ENCODE measurements at regions not wholly inside any gene's neighbourhood (a gene's known extent, or its start where the extent isn't known, plus 50 kb on each side); places are given as distances from the start of the nearest gene placed in this dataset.
"Not testable (repeated sequence)": the region's sequence is repeated elsewhere in the genome, so short reads cannot be mapped to it uniquely, and the experiment has no call there.

- Histone ChIP-seq H3K4me2 (ENCODE audit: insufficient read depth, low read length) (no peak overlapping the region), H3K9me3 (ENCODE audit: low read depth, low read length) (no peaks in the 10 kb centered on the region), H4K20me1 (ENCODE audit: insufficient read depth, low read length) (no peaks in the 10 kb centered on the region), H3K27me3 (ENCODE audit: insufficient read depth, low read length) (no peaks in the 10 kb centered on the region), H3K36me3 (ENCODE audit: insufficient read depth, low read length) (no peaks in the 10 kb centered on the region), H3K79me2 (ENCODE audit: insufficient read depth, low read length) (no peaks in the 10 kb centered on the region), H2AFZ (ENCODE audit: low read length) (no peak overlapping the region), H3K4me3 (ENCODE audit: insufficient read depth, low read length) (no peak overlapping the region), H3K27ac (ENCODE audit: low read depth, low read length) (no peak overlapping the region), H3K4me1 (ENCODE audit: insufficient read depth, low read length) (no peaks in the 10 kb centered on the region)
- DNase-seq (ENCODE audit: insufficient read length, low spot score, missing footprints), result no peak
- TF ChIP-seq, protein P1, sequence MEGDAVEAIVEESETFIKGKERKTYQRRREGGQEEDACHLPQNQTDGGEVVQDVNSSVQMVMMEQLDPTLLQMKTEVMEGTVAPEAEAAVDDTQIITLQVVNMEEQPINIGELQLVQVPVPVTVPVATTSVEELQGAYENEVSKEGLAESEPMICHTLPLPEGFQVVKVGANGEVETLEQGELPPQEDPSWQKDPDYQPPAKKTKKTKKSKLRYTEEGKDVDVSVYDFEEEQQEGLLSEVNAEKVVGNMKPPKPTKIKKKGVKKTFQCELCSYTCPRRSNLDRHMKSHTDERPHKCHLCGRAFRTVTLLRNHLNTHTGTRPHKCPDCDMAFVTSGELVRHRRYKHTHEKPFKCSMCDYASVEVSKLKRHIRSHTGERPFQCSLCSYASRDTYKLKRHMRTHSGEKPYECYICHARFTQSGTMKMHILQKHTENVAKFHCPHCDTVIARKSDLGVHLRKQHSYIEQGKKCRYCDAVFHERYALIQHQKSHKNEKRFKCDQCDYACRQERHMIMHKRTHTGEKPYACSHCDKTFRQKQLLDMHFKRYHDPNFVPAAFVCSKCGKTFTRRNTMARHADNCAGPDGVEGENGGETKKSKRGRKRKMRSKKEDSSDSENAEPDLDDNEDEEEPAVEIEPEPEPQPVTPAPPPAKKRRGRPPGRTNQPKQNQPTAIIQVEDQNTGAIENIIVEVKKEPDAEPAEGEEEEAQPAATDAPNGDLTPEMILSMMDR (IDR thresholded peaks at IDR 0.05; ENCODE audit: extremely low read depth, low read depth, low read length), result no peak
Measured at GRCh38 chr3:67167481-67167880, 169.4 kb downstream of the KBTBD8 start.

GRCh38 chr3:67171841-67172240 lies 173.7 kb downstream of the KBTBD8 start:
- Histone ChIP-seq H3K36me3 (ENCODE audit: insufficient read depth, low read length) (no peaks in the 10 kb centered on the region), H2AFZ (ENCODE audit: low read length) (no peak overlapping the region), H3K9me3 (ENCODE audit: low read depth, low read length) (no peaks in the 10 kb centered on the region), H4K20me1 (ENCODE audit: insufficient read depth, low read length) (no peaks in the 10 kb centered on the region), H3K27me3 (ENCODE audit: insufficient read depth, low read length) (no peaks in the 10 kb centered on the region), H3K4me3 (ENCODE audit: insufficient read depth, low read length) (no peak overlapping the region), H3K4me2 (ENCODE audit: insufficient read depth, low read length) (no peak overlapping the region), H3K4me1 (ENCODE audit: insufficient read depth, low read length) (no peaks in the 10 kb centered on the region), H3K27ac (ENCODE audit: low read depth, low read length) (no peak overlapping the region), H3K79me2 (ENCODE audit: insufficient read depth, low read length) (no peaks in the 10 kb centered on the region)
- TF ChIP-seq, protein P1 (IDR thresholded peaks at IDR 0.05; ENCODE audit: extremely low read depth, low read depth, low read length), result no peak
- DNase-seq (ENCODE audit: insufficient read length, low spot score, missing footprints), result no peak

GRCh38 chr3:67173130-67173529 lies 175.0 kb downstream of the KBTBD8 start:
- H3K4me2 ChIP-seq (ENCODE audit: insufficient read depth, low read length); H3K4me3 ChIP-seq (ENCODE audit: insufficient read depth, low read length); H3K27me3 ChIP-seq (ENCODE audit: insufficient read depth, low read length); H3K4me1 ChIP-seq (ENCODE audit: insufficient read depth, low read length); H3K36me3 ChIP-seq (ENCODE audit: insufficient read depth, low read length); DNase-seq (ENCODE audit: insufficient read length, low spot score, missing footprints); H2AFZ ChIP-seq (ENCODE audit: low read length); H3K79me2 ChIP-seq (ENCODE audit: insufficient read depth, low read length); H3K9me3 ChIP-seq (ENCODE audit: low read depth, low read length); H4K20me1 ChIP-seq (ENCODE audit: insufficient read depth, low read length); H3K27ac ChIP-seq (ENCODE audit: low read depth, low read length): not testable (repeated sequence)

DNA sequence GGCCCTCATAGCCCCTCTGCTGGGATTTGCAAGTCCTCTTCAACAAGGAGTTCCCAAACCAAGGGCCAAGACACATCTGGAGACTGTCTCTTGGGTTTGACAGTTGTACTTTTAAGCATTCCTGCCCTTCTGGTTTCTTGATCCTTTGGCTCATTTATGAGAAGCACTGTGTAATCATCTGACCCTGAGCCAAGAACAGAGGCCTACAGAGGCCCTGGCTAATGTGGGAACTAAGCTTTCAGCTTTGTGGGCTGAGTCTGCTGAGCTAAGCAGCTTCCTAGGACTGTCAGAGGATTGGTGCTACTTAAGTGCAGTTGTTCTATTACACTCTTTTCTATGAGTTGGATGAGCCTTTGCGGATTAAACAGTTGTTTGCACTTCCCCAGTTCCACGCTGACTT lies 178.3 kb downstream of the KBTBD8 start:
- Histone ChIP-seq H3K4me3 (ENCODE audit: insufficient read depth, low read length) (no peak overlapping the region), H3K27me3 (ENCODE audit: insufficient read depth, low read length) (no peaks in the 10 kb centered on the region), H3K36me3 (ENCODE audit: insufficient read depth, low read length) (no peaks in the 10 kb centered on the region), H4K20me1 (ENCODE audit: insufficient read depth, low read length) (no peaks in the 10 kb centered on the region), H3K79me2 (ENCODE audit: insufficient read depth, low read length) (no peaks in the 10 kb centered on the region), H3K9me3 (ENCODE audit: low read depth, low read length) (no peaks in the 10 kb centered on the region), H3K27ac (ENCODE audit: low read depth, low read length) (no peak overlapping the region), H3K4me1 (ENCODE audit: insufficient read depth, low read length) (no peaks in the 10 kb centered on the region), H3K4me2 (ENCODE audit: insufficient read depth, low read length) (no peak overlapping the region), H2AFZ (ENCODE audit: low read length) (no peak overlapping the region)
- TF ChIP-seq, protein P1 (IDR thresholded peaks at IDR 0.05; ENCODE audit: extremely low read depth, low read depth, low read length), result no peak
- DNase-seq (ENCODE audit: insufficient read length, low spot score, missing footprints), result no peak
